ENCODE measurements at regions not wholly inside any gene's neighbourhood (a gene's known extent, or its start where the extent isn't known, plus 50 kb on each side); places are given as distances from the start of the nearest gene placed in this dataset.
"Not testable (repeated sequence)": the region's sequence is repeated elsewhere in the genome, so short reads cannot be mapped to it uniquely, and the experiment has no call there.

DNA sequence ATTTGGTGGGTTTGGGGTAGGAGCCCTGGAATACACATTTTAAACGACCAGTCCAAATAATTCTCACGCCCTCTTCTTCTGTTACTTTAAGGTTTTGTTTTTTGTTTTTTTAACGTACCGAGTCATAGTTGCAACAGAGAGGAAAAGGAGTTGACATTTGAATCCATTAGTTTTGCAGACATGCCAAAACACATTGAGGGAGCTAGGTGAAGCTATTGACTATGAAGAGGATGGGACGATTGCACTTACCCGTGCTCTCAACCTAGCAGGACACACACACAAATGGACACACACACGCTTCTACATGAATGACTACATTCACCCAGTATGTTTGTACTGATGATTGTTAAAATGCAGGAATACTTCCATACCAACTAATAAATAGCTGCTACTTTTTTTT is 54.3 kb upstream of the CIT start:
- ATAC-seq, result peak; percentile 57

DNA sequence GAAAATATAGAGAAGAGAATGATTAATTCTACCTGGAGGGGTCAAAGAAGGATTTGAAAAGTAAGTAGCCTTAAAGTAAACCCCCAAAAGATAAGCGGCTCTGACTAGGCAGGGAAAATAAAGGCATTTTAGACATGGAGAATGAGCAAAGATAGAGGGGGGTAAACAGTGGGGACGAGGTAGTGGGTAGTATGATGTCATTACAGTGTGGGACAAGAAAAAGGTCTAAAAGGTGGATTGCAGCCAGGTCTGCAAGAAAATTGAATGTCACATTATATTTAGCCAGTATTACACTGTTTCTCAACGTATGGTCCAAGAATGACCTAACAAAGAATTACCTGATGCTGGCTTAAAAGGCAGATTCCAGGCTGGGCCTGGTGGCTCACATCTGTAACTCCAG is 55.8 kb upstream of the CIT start:
- ATAC-seq, result no peak

DNA sequence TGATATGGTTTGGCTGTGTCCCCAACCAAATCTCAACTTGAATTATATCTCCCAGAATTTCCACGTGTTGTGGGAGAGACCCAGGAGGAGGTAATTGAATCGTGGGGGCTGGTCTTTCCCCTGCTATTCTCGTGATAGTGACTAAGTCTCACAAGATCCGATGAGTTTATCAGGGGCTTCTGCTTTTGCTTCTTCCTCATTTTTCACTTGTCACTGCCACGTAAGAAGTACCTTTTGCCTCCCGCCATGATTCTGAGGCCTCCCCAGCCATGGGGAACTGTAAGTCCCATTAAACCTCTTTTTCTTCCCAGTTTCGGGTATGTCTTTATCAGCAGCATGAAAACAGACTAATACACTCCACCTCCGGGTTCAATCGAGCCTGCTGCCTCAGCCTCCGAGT is 54.3 kb upstream of the BICDL1 start:
- not testable (repeated sequence) for ATAC-seq

DNA sequence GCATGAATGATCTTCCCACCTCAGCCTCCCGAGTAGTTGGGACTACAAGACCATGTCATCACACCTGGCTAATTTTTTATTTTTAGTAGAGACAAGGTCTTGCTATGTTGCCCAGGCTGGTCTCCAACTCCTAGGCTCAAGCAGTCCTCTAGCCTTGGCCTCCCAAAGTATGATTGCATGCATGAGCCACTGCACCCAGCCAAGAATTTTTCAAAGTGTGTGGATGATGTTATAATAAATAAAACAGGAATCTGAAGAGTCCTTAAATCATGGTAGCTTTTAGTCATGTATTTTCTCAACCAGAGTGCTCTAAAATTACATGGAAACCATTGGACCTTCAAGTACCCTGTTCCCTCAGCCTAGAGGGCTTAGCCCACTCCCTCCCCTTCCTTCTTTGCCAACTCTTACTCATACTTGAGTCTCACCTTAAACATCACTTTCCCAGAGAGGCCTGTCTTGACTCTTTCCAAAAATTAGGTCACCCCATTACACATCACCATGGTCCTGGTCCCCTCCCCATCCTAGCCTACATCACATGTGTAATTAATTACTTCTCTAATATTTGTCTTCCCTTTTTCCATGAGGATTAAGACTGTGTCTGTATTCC is 52.2 kb upstream of the BICDL1 start:
- ATAC-seq, result no peak

DNA sequence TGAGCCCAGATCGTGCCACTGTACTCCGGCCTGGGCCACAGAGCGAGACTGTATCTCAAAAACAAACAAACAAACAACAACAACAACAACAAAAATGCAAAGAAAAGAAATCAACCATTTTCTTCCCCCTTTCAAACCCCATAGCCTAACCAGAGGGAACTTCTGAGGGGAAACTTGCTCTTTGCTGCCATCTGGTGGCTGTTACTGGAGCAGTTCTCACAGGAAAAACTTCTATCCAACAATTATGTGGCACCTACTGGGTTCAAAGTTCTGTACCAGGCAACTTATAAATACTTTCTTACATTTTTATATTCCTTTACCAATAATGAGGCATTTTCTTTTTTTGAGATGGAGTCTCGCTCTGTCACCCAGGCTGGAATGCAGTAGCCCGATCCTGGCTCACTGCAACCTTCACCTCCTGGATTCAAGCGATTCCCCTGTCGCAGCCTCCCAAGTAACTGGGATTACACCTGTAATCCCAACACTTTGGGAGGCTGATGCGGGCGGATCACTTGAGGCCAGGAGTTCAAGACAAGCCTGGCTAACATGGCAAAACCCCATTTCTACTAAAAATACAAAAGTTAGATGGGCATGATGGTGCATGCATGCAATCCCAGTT is 50.9 kb upstream of the BICDL1 start:
- no peak for ATAC-seq

All from esophagus mucosa (tissue), 1 donor.